GM21619 (cell line): ENCODE measurements at regions not wholly inside any gene's neighbourhood (a gene's known extent, or its start where the extent isn't known, plus 50 kb on each side); places are given as distances from the start of the nearest gene placed in this dataset.

Experiments used
- ATAC-seq: cut with Tn5 transposase; IDR thresholded peaks from one replicate; pipeline ENCODE4 v1.9.1; 2021; ENCODE audit not compliant: unreplicated experiment

GRCh38 chr3:135784557-135784956 lies 181.0 kb upstream of the PPP2R3A start:
- ATAC-seq = peak; percentile 76

- no peak for ATAC-seq
Measured at GRCh38 chr3:135788146-135788545, 177.4 kb upstream of the PPP2R3A start.

- no peak for ATAC-seq
Measured at GRCh38 chr3:135788978-135789377, 176.6 kb upstream of the PPP2R3A start.

GRCh38 chr3:135792174-135792573 lies 173.4 kb upstream of the PPP2R3A start:
- ATAC-seq = no peak

GRCh38 chr3:135792858-135793475 lies 172.6 kb upstream of the PPP2R3A start:
- ATAC-seq = no peak

GRCh38 chr3:135800071-135800549 lies 165.4 kb upstream of the PPP2R3A start:
- no peak for ATAC-seq

GRCh38 chr3:135801018-135801417 lies 164.5 kb upstream of the PPP2R3A start:
- no peak for ATAC-seq

GRCh38 chr3:135802171-135802570 lies 163.4 kb upstream of the PPP2R3A start:
- no peak for ATAC-seq

GRCh38 chr3:135803028-135803692 lies 162.4 kb upstream of the PPP2R3A start:
- ATAC-seq = no peak

GRCh38 chr3:135805752-135806151 lies 159.8 kb upstream of the PPP2R3A start:
- ATAC-seq = no peak

- no peak for ATAC-seq
Measured at GRCh38 chr3:135806317-135806716, 159.2 kb upstream of the PPP2R3A start.

- no peak for ATAC-seq
Measured at GRCh38 chr3:135807879-135808278, 157.6 kb upstream of the PPP2R3A start.

GRCh38 chr3:135809021-135809634 lies 156.4 kb upstream of the PPP2R3A start:
- no peak for ATAC-seq

- no peak for ATAC-seq
Measured at GRCh38 chr3:135811651-135812050, 153.9 kb upstream of the PPP2R3A start.

- no peak for ATAC-seq
Measured at GRCh38 chr3:135812057-135812456, 153.5 kb upstream of the PPP2R3A start.

- no peak for ATAC-seq
Measured at GRCh38 chr3:135834465-135834864, 131.1 kb upstream of the PPP2R3A start.

- no peak for ATAC-seq
Measured at GRCh38 chr3:135837977-135838631, 127.4 kb upstream of the PPP2R3A start.

- ATAC-seq = no peak
Measured at GRCh38 chr3:135840436-135840835, 125.1 kb upstream of the PPP2R3A start.

GRCh38 chr3:135844386-135844785 lies 121.1 kb upstream of the PPP2R3A start:
- no peak for ATAC-seq

- ATAC-seq = no peak
Measured at GRCh38 chr3:135848051-135848450, 117.5 kb upstream of the PPP2R3A start.

- no peak for ATAC-seq
Measured at GRCh38 chr3:135849827-135850226, 115.7 kb upstream of the PPP2R3A start.
